GM12891 (cell line): ENCODE measurements at regions not wholly inside any gene's neighbourhood (a gene's known extent, or its start where the extent isn't known, plus 50 kb on each side); places are given as distances from the start of the nearest gene placed in this dataset.

Source experiments
- PAX5 ChIP-seq: IDR thresholded peaks from 2 replicates; pipeline ENCODE4 v1.6.1; 2011; ENCODE audit warnings: low read length, moderate library complexity, mild to moderate bottlenecking; ENCODE audit not compliant: insufficient read depth, severe bottlenecking
- POLR2A ChIP-seq: IDR thresholded peaks from 2 replicates; pipeline ENCODE4 v1.6.1; 2011; ENCODE audit warnings: low read depth, low read length, control low read depth
- POLR2AphosphoS5 ChIP-seq: IDR thresholded peaks from 2 replicates; pipeline ENCODE4 v1.6.1; 2011; ENCODE audit warnings: low read depth, low read length, control low read depth
- POU2F2 ChIP-seq: IDR thresholded peaks from 2 replicates; pipeline ENCODE4 v1.6.1; 2011; ENCODE audit warnings: low read depth, mild to moderate bottlenecking, control low read depth, low read length, moderate library complexity
- SPI1 ChIP-seq: IDR thresholded peaks from 2 replicates; pipeline ENCODE4 v1.6.1; 2011; ENCODE audit warnings: low read depth, low read length, control low read depth
- TAF1 ChIP-seq: IDR thresholded peaks from 2 replicates; pipeline ENCODE4 v1.6.1; 2011; ENCODE audit warnings: low read depth, low read length, control low read depth

GRCh38 chr5:93998951-93999455 is 257.6 kb upstream of the POU5F2 start:
- TF ChIP-seq POLR2A (no peak), TAF1 (no peak), POLR2AphosphoS5 (no peak), SPI1 (no peak), POU2F2 (no peak), PAX5 (no peak)
